Dedifferentiated amniotic fluid mesenchymal stem cell (primary cell): ENCODE measurements at regions not wholly inside any gene's neighbourhood (a gene's known extent, or its start where the extent isn't known, plus 50 kb on each side); places are given as distances from the start of the nearest gene placed in this dataset.

Source experiments
- DNase-seq: peaks from one replicate; pipeline ENCODE4 v3.0.0-alpha.2; 2016; ENCODE audit errors: extremely low spot score

GRCh38 chr20:12276011-12276673 is 358.4 kb downstream of the BTBD3 start:
- no peak for DNase-seq

- no peak for DNase-seq
These were observed 369.9 kb downstream of the BTBD3 start for GRCh38 chr20:12287575-12287974.

GRCh38 chr20:12289465-12289864 is 371.8 kb downstream of the BTBD3 start:
- DNase-seq: no peak

GRCh38 chr20:12291386-12291785 is 373.7 kb downstream of the BTBD3 start:
- no peak for DNase-seq

GRCh38 chr20:12293900-12294299 is 376.2 kb downstream of the BTBD3 start:
- no peak for DNase-seq

GRCh38 chr20:12294678-12295077 is 377.0 kb downstream of the BTBD3 start:
- DNase-seq: no peak

- DNase-seq: no peak
These were observed 387.7 kb downstream of the BTBD3 start for GRCh38 chr20:12305188-12305950.

- DNase-seq: no peak
These were observed 388.4 kb downstream of the BTBD3 start for GRCh38 chr20:12306107-12306506.

GRCh38 chr20:12311094-12311865 is 393.6 kb downstream of the BTBD3 start:
- no peak for DNase-seq

- DNase-seq: no peak
These were observed 398.0 kb downstream of the BTBD3 start for GRCh38 chr20:12315652-12316051.

- DNase-seq: no peak
These were observed 399.1 kb downstream of the BTBD3 start for GRCh38 chr20:12316794-12317193.

- DNase-seq: no peak
These were observed 399.7 kb downstream of the BTBD3 start for GRCh38 chr20:12317433-12317832.

- DNase-seq: no peak
These were observed 400.4 kb downstream of the BTBD3 start for GRCh38 chr20:12318043-12318442.

GRCh38 chr20:12321736-12322135 is 404.0 kb downstream of the BTBD3 start:
- no peak for DNase-seq

GRCh38 chr20:12327205-12327604 is 409.5 kb downstream of the BTBD3 start:
- DNase-seq: no peak

GRCh38 chr20:12331236-12331635 is 413.5 kb downstream of the BTBD3 start:
- DNase-seq: no peak

- DNase-seq: no peak
These were observed 419.9 kb downstream of the BTBD3 start for GRCh38 chr20:12337601-12338000.

- DNase-seq: no peak
These were observed 428.3 kb downstream of the BTBD3 start for GRCh38 chr20:12345978-12346377.

- no peak for DNase-seq
These were observed 436.1 kb downstream of the BTBD3 start for GRCh38 chr20:12353842-12354241.

- DNase-seq: no peak
These were observed 437.0 kb downstream of the BTBD3 start for GRCh38 chr20:12354725-12355124.

GRCh38 chr20:12355185-12355584 is 437.5 kb downstream of the BTBD3 start:
- no peak for DNase-seq

GRCh38 chr20:12358006-12358654 is 440.4 kb downstream of the BTBD3 start:
- no peak for DNase-seq
